Lung (tissue), 11 donors: ENCODE measurements at regions not wholly inside any gene's neighbourhood (a gene's known extent, or its start where the extent isn't known, plus 50 kb on each side); places are given as distances from the start of the nearest gene placed in this dataset.

Experiments used
- ATAC-seq: fragments of 200-7000 bp; cut with Tn5 transposase; one replicate; pipeline ENCODE4 v1.9.1; 2020; ENCODE audit warnings: moderate number of reproducible peaks; ENCODE audit not compliant: insufficient read depth, low FRiP score
- DNase-seq, 3 donors: peaks; one replicate each; pipeline ENCODE4 v3.0.0-alpha.2; 2013 to 2017
- H3K27ac ChIP-seq, 2 donors: one replicate each; pipeline ENCODE4 v1.5.1; 2013; ENCODE audit warnings: mild to moderate bottlenecking in 2 of 2, moderate library complexity in 2 of 2, control low read depth in 1 of 2, inconsistent platforms in 1 of 2, low read depth in 1 of 2, low read length in 1 of 2
- H3K27me3 ChIP-seq, 3 donors: one replicate each; pipeline ENCODE4 v1.5.1; 2013; ENCODE audit warnings: low read length in 2 of 3; ENCODE audit not compliant: control insufficient read depth in 3 of 3, insufficient read depth in 3 of 3
- H3K36me3 ChIP-seq, 4 donors: one replicate each; pipeline ENCODE4 v1.5.1; 2013; ENCODE audit warnings: low read length in 4 of 4, mild to moderate bottlenecking in 1 of 4, moderate library complexity in 1 of 4; ENCODE audit not compliant: control insufficient read depth in 4 of 4, insufficient read depth in 4 of 4
- H3K4me1 ChIP-seq, 5 donors: one replicate each; pipeline ENCODE4 v1.5.1; 2013; ENCODE audit warnings: low read length in 5 of 5, mild to moderate bottlenecking in 2 of 5, moderate library complexity in 1 of 5; ENCODE audit not compliant: control insufficient read depth in 5 of 5, insufficient read depth in 5 of 5
- H3K4me3 ChIP-seq: one replicate; pipeline ENCODE4 v1.5.1; 2013; ENCODE audit warnings: mild to moderate bottlenecking, control low read depth, moderate library complexity
- H3K9ac ChIP-seq, 2 donors: one replicate each; pipeline ENCODE4 v1.5.1; 2013; ENCODE audit warnings: low read length in 2 of 2, control low read depth in 1 of 2; ENCODE audit not compliant: insufficient read depth in 1 of 2
- H3K9me3 ChIP-seq, 4 donors: one replicate each; pipeline ENCODE4 v1.5.1; 2013; ENCODE audit warnings: low read length in 3 of 4, mild to moderate bottlenecking in 1 of 4, moderate library complexity in 1 of 4; ENCODE audit not compliant: control insufficient read depth in 4 of 4, insufficient read depth in 3 of 4
- WGBS, 2 donors: extraction: QIAGEN DNeasy Blood & Tissue Kit; methylation state at CpG; one replicate each; pipeline ENCODE4 v1.1.7; 2013; 5-methylcytosine and 5-hydroxymethylcytosine counted together
- TF ChIP-seq, protein P1 (sequence below): IDR thresholded peaks from 2 replicates; pipeline ENCODE4 v1.5.1; 2012; ENCODE audit warnings: mild to moderate bottlenecking; ENCODE audit errors: control extremely low read depth, extremely low read depth
- donor health status: control.
- donor health status: control.
- donor health status: Bipolar disorder and iron deficiency.
- donor health status: healthy.
- donor health status: DM: yes; HTN: yes; CAD: no.

DNA sequence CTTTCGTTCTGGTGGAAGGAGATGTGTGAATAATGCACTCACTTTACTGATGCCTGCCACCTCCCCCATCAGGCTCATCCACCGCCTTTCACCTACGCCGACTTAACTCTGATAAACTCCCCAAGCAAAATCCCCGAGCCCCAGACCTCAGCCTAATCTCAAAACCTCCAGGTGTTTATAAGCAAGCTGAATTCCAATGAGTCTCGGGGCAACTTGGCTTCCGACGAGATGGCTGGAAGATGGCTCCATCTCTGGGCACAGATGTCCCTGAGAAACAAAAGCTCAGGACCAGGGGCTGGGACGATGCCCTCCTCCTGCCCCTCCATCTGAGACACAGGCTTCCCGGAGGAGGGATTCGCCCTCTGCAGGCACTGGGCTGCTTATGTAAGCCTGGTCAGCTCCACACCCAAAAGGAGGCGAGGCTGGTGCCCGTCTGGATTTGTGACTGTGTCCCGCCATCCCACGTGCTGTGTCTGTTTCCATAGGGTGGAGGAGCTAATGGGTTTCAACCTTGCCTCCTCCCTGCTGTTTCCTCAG lies 386.4 kb upstream of the TNRC6C start:
- no peak overlapping the region for H3K27ac ChIP-seq
- ATAC-seq (no peak), DNase-seq (peak in 1 of 3 donors; percentile 38)
- TF ChIP-seq, protein P1, sequence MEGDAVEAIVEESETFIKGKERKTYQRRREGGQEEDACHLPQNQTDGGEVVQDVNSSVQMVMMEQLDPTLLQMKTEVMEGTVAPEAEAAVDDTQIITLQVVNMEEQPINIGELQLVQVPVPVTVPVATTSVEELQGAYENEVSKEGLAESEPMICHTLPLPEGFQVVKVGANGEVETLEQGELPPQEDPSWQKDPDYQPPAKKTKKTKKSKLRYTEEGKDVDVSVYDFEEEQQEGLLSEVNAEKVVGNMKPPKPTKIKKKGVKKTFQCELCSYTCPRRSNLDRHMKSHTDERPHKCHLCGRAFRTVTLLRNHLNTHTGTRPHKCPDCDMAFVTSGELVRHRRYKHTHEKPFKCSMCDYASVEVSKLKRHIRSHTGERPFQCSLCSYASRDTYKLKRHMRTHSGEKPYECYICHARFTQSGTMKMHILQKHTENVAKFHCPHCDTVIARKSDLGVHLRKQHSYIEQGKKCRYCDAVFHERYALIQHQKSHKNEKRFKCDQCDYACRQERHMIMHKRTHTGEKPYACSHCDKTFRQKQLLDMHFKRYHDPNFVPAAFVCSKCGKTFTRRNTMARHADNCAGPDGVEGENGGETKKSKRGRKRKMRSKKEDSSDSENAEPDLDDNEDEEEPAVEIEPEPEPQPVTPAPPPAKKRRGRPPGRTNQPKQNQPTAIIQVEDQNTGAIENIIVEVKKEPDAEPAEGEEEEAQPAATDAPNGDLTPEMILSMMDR, result no peak
- no peaks in the 10 kb centered on the region for H3K9me3 ChIP-seq
- H3K4me3 ChIP-seq, result no peak overlapping the region
- peaks cover 0 to 20% (median 0%) of the 10 kb centered on the region in 5 donors for H3K4me1 ChIP-seq
- peaks cover 0 to 20% (median 2%) of the 10 kb centered on the region in 3 donors for H3K27me3 ChIP-seq
- no peaks in the 10 kb centered on the region for H3K36me3 ChIP-seq
- H3K9ac ChIP-seq, result peak overlapping the region in 1 of 2 donors; percentile 40
- WGBS, 2 donors, result 11 to 16% methylated on average over 15 of the region's 15 CpGs

DNA sequence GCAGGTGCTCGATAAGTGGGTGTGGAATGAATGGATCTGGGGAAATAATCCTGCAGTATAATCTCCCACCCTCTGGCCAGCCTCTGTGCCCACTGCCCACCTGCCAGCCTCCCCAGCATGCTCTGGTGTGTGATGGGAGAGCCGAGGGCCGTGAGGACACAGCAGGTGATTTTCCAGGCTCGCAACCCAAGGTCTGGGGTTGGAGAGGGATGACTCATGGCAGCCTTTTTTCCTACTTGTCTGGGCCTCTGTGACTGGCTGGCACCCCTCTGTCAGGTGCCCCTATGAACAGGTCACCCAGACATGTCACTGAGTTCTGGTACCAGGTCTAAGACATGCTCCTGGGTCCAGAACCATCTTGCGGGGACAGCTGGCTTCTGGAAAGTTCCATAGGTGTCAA lies 385.7 kb upstream of the TNRC6C start:
- H3K9me3 ChIP-seq, result no peaks in the 10 kb centered on the region
- no peaks in the 10 kb centered on the region for H3K36me3 ChIP-seq
- ATAC-seq (no peak), DNase-seq (no peak)
- H3K4me1 ChIP-seq, result peaks cover 0 to 20% (median 0%) of the 10 kb centered on the region in 5 donors
- 91 to 96% methylated on average over 5 of the region's 5 CpGs for WGBS, 2 donors
- no peak overlapping the region for H3K9ac ChIP-seq
- H3K4me3 ChIP-seq, result no peak overlapping the region
- no peak overlapping the region for H3K27ac ChIP-seq
- peaks cover 0 to 20% (median 2%) of the 10 kb centered on the region in 3 donors for H3K27me3 ChIP-seq
- TF ChIP-seq, protein P1, result no peak

DNA sequence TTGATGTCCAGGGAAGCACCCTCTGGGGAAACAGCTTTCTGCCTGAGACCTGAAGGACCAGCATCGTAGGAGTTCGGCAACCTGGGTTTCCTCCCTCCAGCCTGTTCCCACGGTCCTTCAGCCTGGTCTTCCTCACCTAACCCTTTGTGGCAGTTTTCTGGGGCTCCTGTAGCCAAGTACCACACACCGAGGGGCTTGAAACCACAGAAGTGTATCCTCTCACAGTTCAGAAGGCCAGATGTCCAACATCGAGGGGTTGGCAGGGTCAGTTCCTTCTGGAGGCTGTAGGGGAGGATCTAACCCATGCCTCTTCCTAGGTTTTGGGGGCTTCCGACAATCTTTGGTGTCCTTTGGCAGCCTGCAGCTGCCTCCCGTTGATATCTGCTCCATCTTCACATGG lies 381.0 kb upstream of the TNRC6C start:
- TF ChIP-seq, protein P1, result no peak
- 87 to 95% methylated on average over 7 of the region's 7 CpGs for WGBS, 2 donors
- Histone ChIP-seq H3K4me1 (no peaks in the 10 kb centered on the region), H3K4me3 (no peak overlapping the region), H3K9ac (no peak overlapping the region), H3K36me3 (no peaks in the 10 kb centered on the region), H3K27ac (no peak overlapping the region), H3K9me3 (peaks cover 0 to 7% (median 0%) of the 10 kb centered on the region in 4 donors), H3K27me3 (peaks cover 0 to 7% (median 0%) of the 10 kb centered on the region in 3 donors)
- no peak for ATAC-seq
- no peak for DNase-seq

DNA sequence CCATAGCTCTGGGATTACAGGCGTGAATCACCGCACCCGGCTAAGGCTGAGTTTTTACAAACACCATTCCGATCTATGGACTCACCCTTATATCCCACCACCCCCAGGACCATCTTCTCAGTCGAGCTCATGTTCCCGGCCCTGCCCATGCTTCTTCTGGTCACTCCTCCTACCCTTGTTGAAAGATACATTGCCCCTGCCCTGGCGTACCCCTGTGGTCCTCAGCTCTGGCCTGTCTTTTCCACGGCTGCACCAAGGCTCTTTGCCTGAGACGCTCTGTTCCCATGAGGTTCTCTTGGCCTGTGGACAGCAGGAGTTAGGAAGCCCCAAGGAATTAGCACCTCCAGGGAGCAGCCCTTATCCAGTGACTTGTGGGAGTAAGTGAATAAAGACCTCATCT lies 379.4 kb upstream of the TNRC6C start:
- DNase-seq, result no peak
- Histone ChIP-seq H3K9ac (no peak overlapping the region), H3K9me3 (peaks cover 0 to 7% (median 0%) of the 10 kb centered on the region in 4 donors), H3K4me1 (no peaks in the 10 kb centered on the region), H3K36me3 (no peaks in the 10 kb centered on the region), H3K4me3 (no peak overlapping the region), H3K27ac (no peak overlapping the region), H3K27me3 (no peaks in the 10 kb centered on the region)
- 93 to 97% methylated on average over 9 of the region's 9 CpGs for WGBS, 2 donors
- no peak for ATAC-seq
- TF ChIP-seq, protein P1, result no peak
